ENCODE measurements at regions not wholly inside any gene's neighbourhood (a gene's known extent, or its start where the extent isn't known, plus 50 kb on each side); places are given as distances from the start of the nearest gene placed in this dataset.

- no peak for TF ChIP-seq POLR2A (IDR thresholded peaks at IDR 0.05; ENCODE audit: low read length)
- TF ChIP-seq GATA1 (IDR thresholded peaks at IDR 0.05; ENCODE audit: low read depth, low read length) = no peak
Measured at GRCh38 chr14:82224610-82225009, 691.0 kb upstream of the SEL1L start.

Measured in erythroblast (primary cell).